Myocyte (in vitro differentiated cells): ENCODE measurements at regions not wholly inside any gene's neighbourhood (a gene's known extent, or its start where the extent isn't known, plus 50 kb on each side); places are given as distances from the start of the nearest gene placed in this dataset.
"Not testable (repeated sequence)": the region's sequence is repeated elsewhere in the genome, so short reads cannot be mapped to it uniquely, and the experiment has no call there.

ENCODE experiments used
- DNase-seq: peaks from one replicate; pipeline ENCODE4 v3.0.0-alpha.2; 2012; ENCODE audit warnings: low read depth

DNA sequence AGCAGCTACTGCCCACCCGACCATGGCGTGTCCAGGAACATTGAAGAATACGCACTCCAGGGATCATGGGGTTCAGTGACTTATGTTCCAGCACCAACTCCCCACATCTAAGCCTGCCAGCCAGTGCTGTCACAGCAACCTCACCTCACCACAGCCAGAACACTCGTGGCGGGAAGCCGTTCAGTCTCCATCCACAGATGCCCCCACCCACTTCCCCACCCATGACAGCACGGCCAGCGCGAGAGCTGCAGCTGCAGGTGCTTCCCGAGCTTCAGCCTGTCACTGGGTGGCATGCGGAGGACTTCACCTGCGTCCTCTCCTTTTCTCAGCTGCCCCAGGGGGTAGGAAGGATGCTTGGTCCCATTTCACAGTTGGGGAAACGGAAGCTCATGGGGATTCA is 50.3 kb downstream of the RBFOX3 start:
- DNase-seq, result no peak

DNA sequence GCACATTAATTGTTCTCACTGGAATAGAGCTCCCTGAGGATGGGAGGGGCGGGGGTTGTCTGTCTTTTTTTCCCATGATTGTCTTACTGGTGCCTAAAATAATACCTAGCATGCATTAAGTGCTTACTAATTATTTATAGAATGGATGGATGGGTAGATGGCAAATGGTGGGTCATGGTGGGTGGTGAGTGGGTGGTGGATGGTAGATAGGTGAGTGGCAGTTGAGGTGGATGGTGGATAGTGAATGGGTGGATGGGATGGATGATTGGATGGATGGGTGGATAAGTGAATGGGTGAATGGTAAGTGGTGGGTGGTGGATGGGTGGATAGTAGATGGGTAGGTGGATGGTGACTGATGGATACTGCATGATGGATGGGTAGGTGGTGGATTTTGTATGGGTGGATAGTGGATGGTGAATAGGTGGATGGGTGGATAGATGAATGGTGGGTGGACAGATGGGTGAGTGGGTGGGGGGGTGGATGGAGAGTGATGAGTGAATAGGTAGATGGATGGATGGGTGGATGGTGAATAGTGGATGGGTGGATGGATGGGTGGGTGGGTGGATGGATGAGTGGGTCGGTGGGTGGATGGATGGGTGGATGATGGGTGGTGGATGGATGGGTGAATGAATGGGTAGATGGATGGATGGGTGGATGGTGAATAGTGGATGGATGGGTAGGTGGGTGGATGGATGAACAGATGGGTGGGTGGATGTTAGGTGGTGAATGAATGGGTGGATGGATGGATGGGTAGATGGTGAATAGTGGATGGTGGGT is 51.6 kb downstream of the RBFOX3 start:
- DNase-seq, result no peak

DNA sequence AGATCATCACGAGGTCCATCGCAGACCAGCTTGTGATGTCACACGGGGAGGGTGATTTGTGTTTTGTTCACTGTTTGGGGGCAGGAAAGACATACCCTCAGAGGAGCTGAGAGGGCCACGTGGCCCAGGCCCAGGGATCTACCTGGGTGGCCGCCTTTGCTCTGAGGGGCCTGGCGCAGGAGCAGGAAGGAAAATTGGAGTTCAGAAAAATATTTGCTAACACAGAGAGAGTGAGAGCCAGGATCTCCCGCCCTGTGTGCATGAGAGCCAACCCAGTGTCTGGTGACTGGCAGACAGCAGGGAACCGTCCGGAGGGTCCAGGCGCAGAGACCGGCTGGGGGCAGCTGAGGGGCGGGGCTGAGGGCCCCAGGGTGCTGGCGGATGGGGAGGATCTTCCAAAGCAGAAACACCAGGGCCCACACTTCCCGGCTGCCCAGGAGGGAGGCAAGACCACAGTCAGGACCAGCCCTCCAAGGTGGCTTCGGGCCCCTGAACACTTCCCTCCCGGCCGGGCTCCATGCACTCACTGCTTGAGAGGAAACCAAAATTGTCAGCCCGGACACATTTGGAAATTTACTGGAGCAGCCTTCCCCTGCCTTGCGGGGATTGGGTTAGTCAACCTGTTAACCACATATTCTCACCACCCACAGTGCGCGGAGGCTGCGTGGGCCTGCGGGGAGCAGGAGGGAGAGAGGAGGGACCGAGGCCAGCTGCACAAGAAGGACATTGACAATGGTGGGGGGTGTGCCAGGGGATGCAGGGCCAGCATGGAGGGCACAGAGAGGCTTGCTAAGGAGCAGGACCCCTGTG is 52.6 kb downstream of the RBFOX3 start:
- DNase-seq, result no peak

DNA sequence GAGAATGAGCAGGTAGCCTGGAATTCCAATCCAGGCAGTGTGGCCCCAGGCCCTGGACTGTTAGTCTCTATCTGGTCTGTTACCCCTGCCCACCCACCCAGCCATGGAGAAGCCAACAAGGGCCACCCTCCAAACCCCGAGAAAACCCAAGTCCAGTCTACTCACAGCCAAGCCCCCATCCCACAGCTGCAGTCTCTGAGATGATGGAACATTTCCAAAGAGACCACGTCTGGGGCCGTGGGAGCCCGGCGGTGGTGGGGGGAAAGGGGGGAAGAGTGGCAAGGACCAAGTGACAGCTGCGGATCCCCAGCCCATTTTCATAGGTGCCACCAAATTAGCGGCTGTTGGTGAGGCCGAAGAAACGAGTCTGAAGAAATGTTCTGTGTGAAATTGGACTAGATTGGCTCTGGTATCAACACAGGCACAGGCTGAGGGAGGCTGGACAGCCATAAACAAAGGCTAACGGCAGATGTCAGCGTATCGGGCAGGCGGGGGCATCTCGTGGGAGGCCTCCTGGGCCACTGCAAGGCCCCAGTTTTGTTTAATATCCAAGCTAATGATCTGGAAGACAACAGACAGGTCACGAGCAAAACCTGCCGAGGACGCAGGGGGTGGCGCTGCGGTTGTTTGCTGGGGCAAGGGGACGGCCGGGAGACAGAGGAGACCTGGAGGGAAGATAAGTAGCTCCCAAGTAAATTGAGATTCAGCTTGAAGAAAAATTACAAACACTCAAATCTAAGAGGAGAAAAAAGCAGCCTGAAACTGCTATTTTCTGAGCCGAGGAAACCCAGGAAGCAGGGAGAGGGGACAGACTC is 53.4 kb downstream of the RBFOX3 start:
- no peak for DNase-seq

DNA sequence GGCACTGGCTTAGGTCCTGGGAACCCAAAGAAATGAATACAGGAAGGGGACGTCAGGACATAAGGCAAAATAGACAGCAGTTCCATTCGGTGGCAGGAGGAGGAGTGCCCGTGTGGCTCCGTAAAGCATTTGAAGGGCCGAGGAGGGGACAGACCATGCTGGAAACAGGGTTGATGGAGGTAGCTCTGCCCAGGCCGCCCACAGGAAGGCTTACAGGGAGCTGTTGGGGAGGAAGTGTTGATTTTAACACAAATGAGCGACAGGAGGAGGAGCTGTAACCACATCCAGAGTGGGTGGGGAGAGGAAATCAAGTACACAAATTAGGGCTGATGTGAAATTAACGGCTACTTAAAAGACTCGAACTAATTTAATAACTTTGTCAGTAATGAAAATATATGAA is 54.6 kb downstream of the RBFOX3 start:
- no peak for DNase-seq

DNA sequence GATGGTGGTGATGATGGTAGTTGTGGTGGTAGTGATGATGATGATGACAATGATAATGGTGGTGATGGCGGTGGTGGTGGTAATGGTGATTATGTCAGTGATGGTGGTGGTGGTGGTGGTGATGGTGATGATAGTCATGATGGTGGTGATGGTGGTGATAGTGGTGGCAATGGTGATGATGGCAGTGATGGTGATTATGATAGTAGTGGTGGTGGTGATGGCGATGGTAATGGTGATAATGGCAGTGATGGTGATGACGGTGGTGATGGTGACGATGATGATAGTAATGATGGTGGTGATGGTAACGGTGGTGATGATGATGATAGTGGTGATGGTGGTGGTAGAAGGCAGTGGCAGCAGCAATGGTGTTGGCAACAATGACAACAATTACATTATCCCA is 55.3 kb downstream of the RBFOX3 start:
- DNase-seq, result no peak

DNA sequence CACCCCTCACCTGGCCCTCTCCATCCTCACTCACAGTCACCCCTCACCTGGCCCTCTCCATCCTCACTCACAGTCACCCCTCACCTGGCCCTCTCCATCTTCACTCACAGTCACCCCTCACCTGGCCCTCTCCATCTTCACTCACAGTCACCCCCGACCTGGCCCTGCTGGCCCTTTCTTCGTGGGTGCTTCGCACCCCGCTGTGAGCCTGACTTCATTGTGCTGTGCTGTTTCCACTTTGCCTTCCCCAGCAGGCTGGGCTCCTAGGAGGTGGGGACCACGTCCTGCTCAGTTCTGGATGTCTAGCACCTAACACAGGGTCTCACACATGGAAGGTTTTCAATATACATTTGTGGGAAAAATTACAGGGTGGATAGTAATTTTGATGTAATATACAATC is 56.5 kb downstream of the RBFOX3 start:
- not testable (repeated sequence) for DNase-seq

DNA sequence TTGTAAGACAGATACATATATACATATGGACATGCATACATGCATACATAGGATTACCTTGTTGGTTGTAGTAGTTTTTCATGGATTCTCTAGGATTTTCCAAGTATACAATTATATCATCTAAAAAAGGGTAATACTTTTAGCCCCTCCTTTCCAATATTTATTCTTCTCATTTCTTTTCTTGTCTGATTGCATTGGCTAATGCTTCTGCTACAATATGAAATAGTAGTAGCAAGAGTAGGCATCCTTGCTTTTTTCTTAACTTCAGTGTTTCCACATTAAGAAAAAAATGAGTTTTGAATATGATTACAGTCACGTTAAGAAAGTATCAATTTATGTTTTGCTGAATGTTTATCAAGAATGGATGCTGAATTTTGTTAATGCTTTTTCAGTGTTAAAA is 58.0 kb downstream of the RBFOX3 start:
- DNase-seq, result no peak

DNA sequence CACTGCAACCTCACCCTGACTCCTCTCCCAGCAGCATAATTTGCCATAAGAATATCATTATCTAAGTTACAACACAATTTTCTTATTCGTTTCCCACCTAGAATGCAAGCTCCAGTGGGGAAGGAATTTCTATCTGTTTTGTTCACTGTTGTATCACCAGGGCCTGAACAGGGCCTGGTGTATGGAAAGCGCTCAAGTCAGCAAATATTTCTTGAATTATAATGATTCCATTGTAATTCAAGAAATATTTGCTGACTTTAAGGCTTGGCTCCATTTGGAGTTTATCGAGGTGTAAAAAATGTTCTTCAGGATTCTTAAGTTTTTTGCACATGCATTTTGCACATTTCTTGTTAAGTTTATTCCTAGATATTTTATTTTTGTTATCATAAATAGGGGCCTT is 58.4 kb downstream of the RBFOX3 start:
- DNase-seq, result no peak

DNA sequence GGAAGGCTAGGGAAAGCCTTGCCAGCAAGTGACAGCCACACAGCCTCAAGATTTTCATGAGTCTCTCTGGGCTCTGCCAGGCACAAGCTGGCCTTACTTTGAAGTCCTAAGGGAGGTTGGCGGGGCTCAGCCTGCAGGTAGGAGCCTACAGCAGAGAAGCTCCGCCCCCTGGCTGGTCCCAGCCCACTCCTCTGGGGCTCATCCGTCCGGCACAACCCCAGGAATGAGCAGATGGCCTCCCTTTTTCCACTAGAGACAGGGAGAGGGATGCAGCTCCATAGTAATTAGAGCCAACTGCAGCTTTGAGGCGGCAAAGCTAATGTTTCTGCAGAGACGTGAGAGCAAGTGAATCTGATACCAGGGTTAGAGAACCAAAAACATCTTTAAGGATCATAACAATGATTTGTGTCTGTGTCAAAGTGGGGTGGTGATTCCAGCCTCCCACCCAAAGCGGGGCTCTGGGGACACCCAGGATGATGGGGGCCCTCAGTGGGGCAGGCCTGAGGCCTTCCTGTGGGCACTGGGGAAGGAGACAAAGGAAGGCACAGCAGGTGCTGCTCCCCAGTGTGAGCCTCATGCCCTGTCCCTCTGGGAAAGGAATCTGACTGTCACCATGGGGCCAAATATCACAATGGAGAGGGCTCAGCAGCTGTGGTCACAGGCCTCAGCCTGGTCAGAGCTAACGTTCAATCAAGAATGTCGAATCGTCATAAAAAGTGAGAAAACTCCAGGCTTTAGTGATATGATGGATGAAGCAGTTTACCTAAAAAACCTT is 61.5 kb downstream of the RBFOX3 start:
- no peak for DNase-seq

DNA sequence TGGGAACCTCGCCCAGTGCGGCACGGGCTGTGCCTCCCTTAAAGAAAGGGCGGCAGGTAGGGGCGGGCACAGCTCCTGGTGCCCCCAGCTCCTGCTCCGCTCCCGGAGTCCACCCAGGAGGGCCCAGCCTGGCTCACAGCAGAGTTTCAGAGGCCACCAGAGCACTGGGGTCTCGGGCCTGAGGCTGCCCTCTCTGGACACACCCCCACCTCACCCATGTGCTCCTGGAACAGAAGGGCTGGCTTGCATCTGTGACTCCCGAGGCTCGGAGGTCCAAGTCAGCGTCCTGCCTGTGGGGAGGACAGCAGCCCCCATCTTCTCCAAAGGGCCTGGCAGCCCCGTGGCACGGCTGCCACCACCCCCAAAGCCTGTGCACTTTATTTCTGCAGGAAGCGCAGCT is 62.7 kb downstream of the RBFOX3 start:
- no peak for DNase-seq

DNA sequence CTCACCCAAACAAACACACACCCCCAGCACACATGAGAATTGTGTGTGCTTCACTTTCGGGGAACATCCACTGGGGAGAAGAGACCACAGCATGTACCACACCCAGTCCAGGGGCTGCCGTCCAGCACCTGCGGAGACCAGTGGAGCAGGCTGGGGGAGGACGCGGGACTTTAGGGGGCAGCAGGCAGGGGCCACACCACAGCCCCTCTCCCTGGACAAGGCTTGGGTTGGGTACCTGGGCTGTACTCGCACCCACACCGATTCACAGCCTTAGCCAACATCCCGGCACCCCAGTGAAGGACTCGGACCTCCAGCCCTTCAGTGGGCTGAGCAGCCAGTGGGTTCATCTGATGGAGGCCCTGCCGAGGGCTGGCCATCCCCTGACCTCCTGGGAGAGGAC is 63.3 kb downstream of the RBFOX3 start:
- DNase-seq, result no peak

DNA sequence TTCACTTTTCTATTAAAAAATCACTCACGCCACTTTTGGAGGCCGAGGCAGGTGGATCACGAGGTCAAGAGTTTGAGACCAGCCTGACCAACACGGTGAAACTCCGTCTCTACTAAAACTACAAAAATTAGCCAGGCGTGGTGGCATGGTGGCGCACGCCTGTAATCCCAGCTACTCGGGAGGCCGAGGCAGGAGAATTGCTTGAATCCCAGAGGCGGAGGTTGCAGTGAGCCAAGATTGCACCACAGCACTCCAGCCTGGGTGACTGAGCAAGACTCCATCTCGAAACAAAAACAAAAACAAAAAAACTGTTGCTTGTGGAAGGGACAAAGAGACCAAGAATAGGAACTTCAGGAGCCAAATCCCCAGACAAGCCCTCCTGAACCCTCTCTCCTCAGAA is 63.7 kb downstream of the RBFOX3 start:
- DNase-seq, result not testable (repeated sequence)

DNA sequence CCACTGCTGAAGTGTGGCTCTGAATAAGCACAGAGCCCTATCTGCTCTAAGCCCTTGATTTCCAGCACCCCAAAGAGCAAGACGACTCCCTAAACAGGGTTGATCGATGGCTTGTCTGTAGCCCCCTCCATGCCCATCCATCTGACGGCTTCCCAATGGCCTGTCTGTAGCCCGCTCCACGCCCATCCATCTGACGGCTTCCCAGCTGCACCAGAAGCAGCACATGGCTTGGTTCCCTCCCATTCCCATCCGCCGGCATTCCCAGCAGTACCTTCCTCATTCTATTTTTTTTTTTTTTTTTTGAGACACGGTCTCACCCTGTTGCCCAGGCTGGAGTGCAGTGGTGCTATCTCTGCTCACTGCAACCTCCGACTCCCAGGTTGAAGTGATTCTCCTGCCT is 64.5 kb downstream of the RBFOX3 start:
- DNase-seq, result no peak

DNA sequence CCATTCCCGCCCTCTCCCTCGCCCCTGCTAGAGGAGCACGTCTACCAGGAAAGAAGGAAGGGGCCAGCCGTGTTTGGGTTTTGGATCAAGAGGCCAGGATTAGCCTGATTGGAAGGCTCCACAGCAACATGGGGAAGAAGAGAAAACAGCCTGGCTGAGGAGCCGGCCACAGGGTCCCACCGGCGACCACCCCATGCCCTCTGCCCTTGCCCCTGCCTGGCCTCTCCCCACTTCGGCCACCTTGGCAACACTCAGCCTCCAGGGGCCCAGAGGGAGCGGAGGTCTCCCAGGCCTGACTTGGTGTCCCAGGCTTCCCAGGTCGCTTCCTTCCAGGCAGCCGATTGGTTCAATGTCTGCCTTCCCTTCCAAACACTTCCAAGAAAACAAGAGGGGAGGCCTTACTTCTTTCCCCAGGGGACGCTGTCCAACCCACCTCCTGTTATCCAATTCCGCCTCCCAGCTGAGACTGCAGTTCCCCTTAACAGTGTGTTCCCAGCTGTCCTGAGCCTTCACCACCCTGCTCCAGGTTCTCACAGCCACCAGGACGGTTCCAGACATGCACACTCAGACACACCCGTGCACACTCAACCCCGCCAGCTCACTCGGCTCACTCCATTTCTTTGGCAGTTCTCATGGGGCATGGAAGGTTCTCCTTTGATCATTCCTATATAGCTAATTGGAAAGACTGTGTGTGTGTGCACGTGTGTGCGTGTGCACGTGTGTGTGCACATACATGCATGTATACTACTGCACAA is 65.4 kb downstream of the RBFOX3 start:
- no peak for DNase-seq

DNA sequence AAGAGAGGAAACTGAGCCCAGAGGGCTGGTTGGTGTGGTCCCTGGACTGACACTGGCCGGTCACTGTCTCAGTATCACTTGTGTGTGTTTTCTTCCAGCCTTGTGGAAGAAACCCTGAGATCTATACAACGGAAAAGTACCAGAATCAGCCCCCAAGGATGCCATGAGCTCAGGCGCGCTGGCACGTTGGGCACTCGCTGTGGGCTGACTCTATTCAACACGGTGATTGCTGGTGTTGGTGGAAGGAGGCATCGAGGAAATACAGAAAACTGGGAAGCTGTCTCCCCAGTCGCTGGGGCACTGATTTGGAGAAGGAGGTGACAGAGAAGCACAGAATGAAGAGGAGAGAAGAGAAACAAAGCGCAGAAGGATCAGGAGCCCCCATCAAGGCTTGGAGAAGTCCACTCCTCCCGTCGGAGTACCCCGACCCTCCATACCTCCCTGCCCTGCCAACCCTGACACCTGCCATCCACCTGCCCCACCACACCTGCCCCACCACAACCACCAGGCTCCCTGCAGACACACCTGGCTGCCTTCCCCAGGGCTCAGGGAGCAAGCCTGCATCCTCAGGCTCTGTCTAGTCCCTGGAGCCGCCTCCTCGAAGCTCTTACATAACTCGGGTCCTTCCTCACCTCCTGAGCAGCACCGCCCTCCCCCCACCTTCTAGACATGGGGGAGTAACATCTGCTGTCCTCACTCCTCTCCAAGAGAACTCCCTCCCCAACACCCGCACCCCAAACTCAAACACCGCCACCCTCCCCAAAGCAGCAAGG is 66.5 kb downstream of the RBFOX3 start:
- DNase-seq, result no peak

DNA sequence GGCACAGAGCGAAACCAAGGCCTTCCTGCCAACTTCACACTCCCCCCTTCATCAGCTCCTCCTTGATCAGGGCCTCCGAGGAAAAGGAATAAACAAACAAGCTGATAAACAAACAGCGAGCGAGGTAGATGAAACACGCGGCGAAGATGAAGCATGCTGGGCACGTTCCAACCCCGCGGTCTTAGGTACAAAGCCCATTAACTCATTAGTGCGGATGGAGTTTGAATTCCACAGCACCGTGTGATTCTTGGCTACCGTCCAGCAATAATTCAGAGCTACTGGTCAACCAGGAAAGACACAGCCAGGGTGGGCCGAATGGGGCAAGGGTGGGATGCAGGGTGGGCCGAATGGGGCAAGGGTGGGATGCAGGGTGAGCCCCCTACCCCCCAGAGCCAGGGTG is 67.3 kb downstream of the RBFOX3 start:
- DNase-seq, result no peak

DNA sequence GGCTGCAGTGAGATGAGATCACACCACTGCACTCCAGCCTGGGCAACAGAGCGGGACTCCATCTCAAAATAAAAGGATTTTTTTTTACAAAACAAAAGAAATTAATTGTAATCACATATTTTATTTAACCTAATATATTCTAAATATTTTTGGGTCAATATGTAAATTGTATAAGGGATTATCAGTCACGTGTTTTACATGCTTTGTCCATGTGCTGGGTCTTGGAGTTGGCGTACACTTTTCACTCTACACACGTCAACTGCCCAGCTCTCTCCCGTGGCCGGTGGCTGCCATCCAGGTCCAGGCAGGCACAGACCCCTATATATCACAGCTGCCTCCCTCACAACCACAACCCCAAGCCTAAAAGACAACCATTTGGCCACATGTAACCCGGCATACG is 68.1 kb downstream of the RBFOX3 start:
- no peak for DNase-seq

DNA sequence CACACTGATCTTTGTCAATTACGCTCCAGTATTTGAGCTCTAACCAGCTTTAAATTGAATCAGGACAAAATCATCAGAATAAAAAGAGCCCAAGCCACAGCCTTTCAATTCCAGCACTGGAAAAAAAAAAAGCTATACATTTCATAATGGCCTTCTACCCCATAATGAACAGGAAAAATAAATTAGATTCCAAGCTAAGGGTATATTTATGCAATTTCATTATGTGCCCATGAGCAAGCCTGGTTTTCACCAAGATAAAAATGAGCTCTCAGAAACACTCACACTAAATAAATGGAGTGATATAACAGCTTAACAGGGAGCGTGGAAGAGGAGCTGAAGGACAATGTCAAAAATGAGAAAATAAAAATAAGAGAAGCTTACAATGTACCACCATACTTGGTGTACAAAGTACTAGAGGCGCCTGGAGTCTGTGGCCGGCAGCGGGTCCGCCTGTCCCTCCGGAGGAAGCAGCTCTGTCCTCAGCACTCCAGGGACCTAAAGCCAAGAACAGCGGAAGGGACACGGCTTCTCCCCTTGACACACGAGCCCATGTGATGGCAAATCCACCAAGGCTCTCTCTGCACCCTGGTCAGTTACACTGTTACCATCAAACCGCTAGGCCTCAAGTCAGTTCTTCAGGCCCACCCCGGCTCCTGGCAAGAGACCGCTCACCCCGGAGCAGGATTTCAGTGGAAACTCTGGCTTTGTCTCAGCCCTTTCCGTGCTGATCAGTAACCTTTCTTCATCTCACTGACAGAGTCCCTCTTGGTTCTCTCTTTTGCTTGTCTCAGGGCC is 69.6 kb downstream of the RBFOX3 start:
- DNase-seq, result no peak
